ENCODE measurements at regions not wholly inside any gene's neighbourhood (a gene's known extent, or its start where the extent isn't known, plus 50 kb on each side); places are given as distances from the start of the nearest gene placed in this dataset.

DNA sequence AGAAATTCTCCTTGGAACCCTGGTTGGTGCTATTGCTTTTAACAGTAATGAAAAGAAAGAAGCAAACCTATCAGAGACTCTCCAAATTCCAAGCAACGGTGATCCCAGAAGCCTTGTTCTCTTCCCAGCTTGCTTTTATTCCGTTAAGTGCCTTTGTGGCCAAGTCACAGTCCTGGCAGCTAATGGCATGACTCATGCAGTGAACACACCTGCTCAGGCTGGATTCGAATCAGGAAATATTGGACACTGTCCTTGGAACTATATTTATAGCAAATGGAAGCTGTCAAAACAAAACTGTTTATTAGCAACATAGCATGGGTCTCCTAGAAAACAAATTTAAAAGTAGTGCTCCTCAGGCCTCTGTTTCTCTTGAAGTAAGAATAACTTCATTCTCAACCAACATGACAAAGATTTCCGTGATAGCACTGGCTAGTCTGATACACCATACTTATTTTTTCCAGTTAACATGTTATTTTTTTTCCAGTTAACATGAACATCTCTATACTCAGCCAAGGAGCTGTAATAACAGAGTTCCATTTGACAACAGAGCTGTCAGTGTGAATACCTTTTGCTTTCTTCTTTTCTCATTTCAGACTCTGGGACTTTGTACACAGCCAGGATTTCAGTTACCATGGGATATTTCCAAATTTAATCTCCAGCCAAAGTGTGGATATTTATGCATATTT lies 502.4 kb downstream of the GADD45G start (continued):
- no peak for TF ChIP-seq RNF2 (IDR thresholded peaks at IDR 0.05; ENCODE audit: borderline replicate concordance, low read depth, low read length, missing control alignments, poor library complexity, severe bottlenecking)

Data from H1 (cell line).